ENCODE measurements at regions not wholly inside any gene's neighbourhood (a gene's known extent, or its start where the extent isn't known, plus 50 kb on each side); places are given as distances from the start of the nearest gene placed in this dataset.
"Not testable (repeated sequence)": the region's sequence is repeated elsewhere in the genome, so short reads cannot be mapped to it uniquely, and the experiment has no call there.

- intact Hi-C loops (cut with micrococcal nuclease); H3K36me3 ChIP-seq (replicated peaks in 1 of 2; ENCODE audit: control extremely low read depth in 1 of 2, control insufficient read depth in 1 of 2, extremely low read depth in 1 of 2, insufficient read depth in 2 of 2, low read length in 1 of 2); H3K4me1 Mint-ChIP-seq; H4K20me1 ChIP-seq (ENCODE audit: control insufficient read depth, insufficient read depth, low read length, poor library complexity, severe bottlenecking); H3K4me1 ChIP-seq (ENCODE audit: control insufficient read depth in 2 of 2, insufficient read depth in 2 of 2, low read length in 2 of 2); H3K4me3 ChIP-seq (ENCODE audit: control extremely low read depth in 1 of 5, extremely low read depth in 1 of 5, insufficient read depth in 1 of 5, low read depth in 2 of 5, low read length in 4 of 5); DNase-seq; H3K4me2 ChIP-seq (replicated peaks; ENCODE audit: low read depth, low read length, poor library complexity, severe bottlenecking); H3K27ac ChIP-seq (ENCODE audit: low read length in 2 of 2); H3K9ac ChIP-seq (ENCODE audit: low read length); H3K27me3 ChIP-seq (replicated peaks in 1 of 4; ENCODE audit: control extremely low read depth in 1 of 4, control insufficient read depth in 3 of 4, insufficient read depth in 4 of 4, low read length in 3 of 4); POLR2A ChIA-PET; H2AFZ ChIP-seq (ENCODE audit: insufficient read depth, low read depth, low read length, poor library complexity, severe bottlenecking); H3K27ac Mint-ChIP-seq; H3K79me2 ChIP-seq (ENCODE audit: control insufficient read depth, insufficient read depth, low read length); H3K9me3 Mint-ChIP-seq (ENCODE audit: insufficient read depth); H3K9me3 ChIP-seq (ENCODE audit: control extremely low read depth in 1 of 3, control insufficient read depth in 2 of 3, insufficient read depth in 1 of 3, low read length in 2 of 3); CTCF ChIA-PET; H3K4me3 Mint-ChIP-seq; ATAC-seq (ENCODE audit: low read depth): not testable (repeated sequence)
- peaks cover 15% of the 10 kb centered on the region for H3K27me3 Mint-ChIP-seq
- WGBS (ENCODE audit: insufficient coverage): 60% methylated on average over 1 of the region's 3 CpGs
Observed at GRCh38 chr15:31673263-31673662, 346.6 kb downstream of the KLF13 start.

GRCh38 chr15:31681529-31682259, 348.6 kb upstream of the CHRNA7 start:
- H3K27me3 ChIP-seq (replicated peaks in 1 of 4; ENCODE audit: control extremely low read depth in 1 of 4, control insufficient read depth in 3 of 4, insufficient read depth in 4 of 4, low read length in 3 of 4); H3K27me3 Mint-ChIP-seq; H3K27ac ChIP-seq (ENCODE audit: low read length in 2 of 2); H3K36me3 ChIP-seq (replicated peaks in 1 of 2; ENCODE audit: control extremely low read depth in 1 of 2, control insufficient read depth in 1 of 2, extremely low read depth in 1 of 2, insufficient read depth in 2 of 2, low read length in 1 of 2); intact Hi-C loops (cut with micrococcal nuclease); H3K4me2 ChIP-seq (replicated peaks; ENCODE audit: low read depth, low read length, poor library complexity, severe bottlenecking); CTCF ChIA-PET; H3K4me1 ChIP-seq (ENCODE audit: control insufficient read depth in 2 of 2, insufficient read depth in 2 of 2, low read length in 2 of 2); POLR2A ChIA-PET; H2AFZ ChIP-seq (ENCODE audit: insufficient read depth, low read depth, low read length, poor library complexity, severe bottlenecking); H3K4me3 Mint-ChIP-seq; H4K20me1 ChIP-seq (ENCODE audit: control insufficient read depth, insufficient read depth, low read length, poor library complexity, severe bottlenecking); H3K9me3 Mint-ChIP-seq (ENCODE audit: insufficient read depth); H3K27ac Mint-ChIP-seq; H3K9ac ChIP-seq (ENCODE audit: low read length); DNase-seq; H3K4me3 ChIP-seq (ENCODE audit: control extremely low read depth in 1 of 5, extremely low read depth in 1 of 5, insufficient read depth in 1 of 5, low read depth in 2 of 5, low read length in 4 of 5); H3K4me1 Mint-ChIP-seq; H3K9me3 ChIP-seq (ENCODE audit: control extremely low read depth in 1 of 3, control insufficient read depth in 2 of 3, insufficient read depth in 1 of 3, low read length in 2 of 3); H3K79me2 ChIP-seq (ENCODE audit: control insufficient read depth, insufficient read depth, low read length); ATAC-seq (ENCODE audit: low read depth): not testable (repeated sequence)
- no CpG with 5 or more reads among the region's 1 CpG for WGBS (ENCODE audit: insufficient coverage)

- H3K4me3 Mint-ChIP-seq; H3K27me3 Mint-ChIP-seq; ATAC-seq (ENCODE audit: low read depth); intact Hi-C loops (cut with micrococcal nuclease); H3K27ac ChIP-seq (ENCODE audit: low read length in 2 of 2); CTCF ChIA-PET; POLR2A ChIA-PET; H3K9me3 ChIP-seq (ENCODE audit: control extremely low read depth in 1 of 3, control insufficient read depth in 2 of 3, insufficient read depth in 1 of 3, low read length in 2 of 3); H3K79me2 ChIP-seq (ENCODE audit: control insufficient read depth, insufficient read depth, low read length); DNase-seq; H2AFZ ChIP-seq (ENCODE audit: insufficient read depth, low read depth, low read length, poor library complexity, severe bottlenecking); H3K4me1 ChIP-seq (ENCODE audit: control insufficient read depth in 2 of 2, insufficient read depth in 2 of 2, low read length in 2 of 2); H3K4me3 ChIP-seq (ENCODE audit: control extremely low read depth in 1 of 5, extremely low read depth in 1 of 5, insufficient read depth in 1 of 5, low read depth in 2 of 5, low read length in 4 of 5); H3K4me2 ChIP-seq (replicated peaks; ENCODE audit: low read depth, low read length, poor library complexity, severe bottlenecking); H3K4me1 Mint-ChIP-seq; H3K9ac ChIP-seq (ENCODE audit: low read length); H4K20me1 ChIP-seq (ENCODE audit: control insufficient read depth, insufficient read depth, low read length, poor library complexity, severe bottlenecking); H3K27me3 ChIP-seq (replicated peaks in 1 of 4; ENCODE audit: control extremely low read depth in 1 of 4, control insufficient read depth in 3 of 4, insufficient read depth in 4 of 4, low read length in 3 of 4); H3K36me3 ChIP-seq (replicated peaks in 1 of 2; ENCODE audit: control extremely low read depth in 1 of 2, control insufficient read depth in 1 of 2, extremely low read depth in 1 of 2, insufficient read depth in 2 of 2, low read length in 1 of 2); H3K9me3 Mint-ChIP-seq (ENCODE audit: insufficient read depth); H3K27ac Mint-ChIP-seq: not testable (repeated sequence)
- 73% methylated on average over 2 of the region's 8 CpGs for WGBS (ENCODE audit: insufficient coverage)
Observed at GRCh38 chr15:31687088-31687487, 343.2 kb upstream of the CHRNA7 start.

- H3K27ac ChIP-seq (ENCODE audit: low read length in 2 of 2); H3K27me3 Mint-ChIP-seq; H3K4me1 ChIP-seq (ENCODE audit: control insufficient read depth in 2 of 2, insufficient read depth in 2 of 2, low read length in 2 of 2); H3K27ac Mint-ChIP-seq; H3K9me3 ChIP-seq (ENCODE audit: control extremely low read depth in 1 of 3, control insufficient read depth in 2 of 3, insufficient read depth in 1 of 3, low read length in 2 of 3); intact Hi-C loops (cut with micrococcal nuclease); POLR2A ChIA-PET; H3K4me3 ChIP-seq (ENCODE audit: control extremely low read depth in 1 of 5, extremely low read depth in 1 of 5, insufficient read depth in 1 of 5, low read depth in 2 of 5, low read length in 4 of 5); H3K4me2 ChIP-seq (replicated peaks; ENCODE audit: low read depth, low read length, poor library complexity, severe bottlenecking); H4K20me1 ChIP-seq (ENCODE audit: control insufficient read depth, insufficient read depth, low read length, poor library complexity, severe bottlenecking); H3K9ac ChIP-seq (ENCODE audit: low read length); H3K4me1 Mint-ChIP-seq; H3K27me3 ChIP-seq (replicated peaks in 1 of 4; ENCODE audit: control extremely low read depth in 1 of 4, control insufficient read depth in 3 of 4, insufficient read depth in 4 of 4, low read length in 3 of 4); ATAC-seq (ENCODE audit: low read depth); H3K36me3 ChIP-seq (replicated peaks in 1 of 2; ENCODE audit: control extremely low read depth in 1 of 2, control insufficient read depth in 1 of 2, extremely low read depth in 1 of 2, insufficient read depth in 2 of 2, low read length in 1 of 2); CTCF ChIA-PET; H3K79me2 ChIP-seq (ENCODE audit: control insufficient read depth, insufficient read depth, low read length); DNase-seq; H3K9me3 Mint-ChIP-seq (ENCODE audit: insufficient read depth); H3K4me3 Mint-ChIP-seq; H2AFZ ChIP-seq (ENCODE audit: insufficient read depth, low read depth, low read length, poor library complexity, severe bottlenecking): not testable (repeated sequence)
- WGBS (ENCODE audit: insufficient coverage): no CpG with 5 or more reads among the region's 5 CpGs
Observed at GRCh38 chr15:31696509-31696908, 333.8 kb upstream of the CHRNA7 start.

Measured in B cell (primary cell).